ENCODE measurements at regions not wholly inside any gene's neighbourhood (a gene's known extent, or its start where the extent isn't known, plus 50 kb on each side); places are given as distances from the start of the nearest gene placed in this dataset.

- no peak overlapping the region for H3K4me3 Mint-ChIP-seq
- H3K36me3 Mint-ChIP-seq (ENCODE audit: low read depth), result no peaks in the 10 kb centered on the region
- ChIA-PET POLR2A (no interaction called here), CTCF (no interaction called here)
- no peaks in the 10 kb centered on the region for H3K9me3 Mint-ChIP-seq
- peaks cover 4% of the 10 kb centered on the region for H3K27me3 Mint-ChIP-seq
- H3K27ac Mint-ChIP-seq, result no peak overlapping the region
- peaks cover 26% of the 10 kb centered on the region for H3K4me1 Mint-ChIP-seq
- no peak for DNase-seq
These were observed 215.3 kb downstream of the FOXA2 start for GRCh38 chr20:22369100-22369499.

GRCh38 chr20:22368235-22368634 is 216.1 kb downstream of the FOXA2 start:
- ChIA-PET POLR2A (no interaction called here), CTCF (no interaction called here)
- Mint-ChIP-seq H3K9me3 (no peaks in the 10 kb centered on the region), H3K27me3 (peaks cover 4% of the 10 kb centered on the region), H3K36me3 (ENCODE audit: low read depth) (no peaks in the 10 kb centered on the region), H3K27ac (no peak overlapping the region), H3K4me1 (peaks cover 26% of the 10 kb centered on the region), H3K4me3 (no peak overlapping the region)
- DNase-seq, result no peak

- peaks cover 18% of the 10 kb centered on the region for H3K4me1 Mint-ChIP-seq
- no peak overlapping the region for H3K27ac Mint-ChIP-seq
- peaks cover 4% of the 10 kb centered on the region for H3K27me3 Mint-ChIP-seq
- ChIA-PET CTCF (no interaction called here), POLR2A (no interaction called here)
- H3K4me3 Mint-ChIP-seq, result no peak overlapping the region
- H3K36me3 Mint-ChIP-seq (ENCODE audit: low read depth), result no peaks in the 10 kb centered on the region
- DNase-seq, result no peak
- no peaks in the 10 kb centered on the region for H3K9me3 Mint-ChIP-seq
These were observed 217.7 kb downstream of the FOXA2 start for GRCh38 chr20:22366631-22367030.

- Mint-ChIP-seq H3K4me3 (no peak overlapping the region), H3K9me3 (no peaks in the 10 kb centered on the region), H3K36me3 (ENCODE audit: low read depth) (no peaks in the 10 kb centered on the region), H3K4me1 (no peaks in the 10 kb centered on the region), H3K27me3 (peaks cover 13% of the 10 kb centered on the region), H3K27ac (no peak overlapping the region)
- DNase-seq, result no peak
- ChIA-PET CTCF (no interaction called here), POLR2A (no interaction called here)
These were observed 229.7 kb downstream of the FOXA2 start for GRCh38 chr20:22354647-22355046.

GRCh38 chr20:22353586-22353985 is 230.8 kb downstream of the FOXA2 start:
- Mint-ChIP-seq H3K4me1 (no peaks in the 10 kb centered on the region), H3K9me3 (no peaks in the 10 kb centered on the region), H3K4me3 (no peak overlapping the region), H3K27me3 (peaks cover 13% of the 10 kb centered on the region), H3K36me3 (ENCODE audit: low read depth) (no peaks in the 10 kb centered on the region), H3K27ac (no peak overlapping the region)
- CTCF ChIA-PET, result no interaction called here
- no peak for DNase-seq
- POLR2A ChIA-PET, result no interaction called here

GRCh38 chr20:22352019-22352418 is 232.4 kb downstream of the FOXA2 start:
- H3K27ac Mint-ChIP-seq, result no peak overlapping the region
- H3K4me1 Mint-ChIP-seq, result no peaks in the 10 kb centered on the region
- CTCF ChIA-PET, result no interaction called here
- no peaks in the 10 kb centered on the region for H3K36me3 Mint-ChIP-seq (ENCODE audit: low read depth)
- POLR2A ChIA-PET, result no interaction called here
- no peak overlapping the region for H3K4me3 Mint-ChIP-seq
- peaks cover 7% of the 10 kb centered on the region for H3K27me3 Mint-ChIP-seq
- DNase-seq, result no peak
- no peaks in the 10 kb centered on the region for H3K9me3 Mint-ChIP-seq

- no peaks in the 10 kb centered on the region for H3K9me3 Mint-ChIP-seq
These were observed 233.7 kb downstream of the FOXA2 start for GRCh38 chr20:22350624-22351023.

GRCh38 chr20:22348010-22348409 is 236.4 kb downstream of the FOXA2 start:
- H3K9me3 Mint-ChIP-seq, result no peaks in the 10 kb centered on the region
- no peaks in the 10 kb centered on the region for H3K36me3 Mint-ChIP-seq (ENCODE audit: low read depth)
- peaks cover 7% of the 10 kb centered on the region for H3K4me1 Mint-ChIP-seq
- CTCF ChIA-PET, result no interaction called here
- POLR2A ChIA-PET, result no interaction called here
- H3K4me3 Mint-ChIP-seq, result no peak overlapping the region
- DNase-seq, result no peak
- no peaks in the 10 kb centered on the region for H3K27me3 Mint-ChIP-seq
- no peak overlapping the region for H3K27ac Mint-ChIP-seq

More at GRCh38 chr20:22350624-22351023, 233.7 kb downstream of the FOXA2 start:
- Mint-ChIP-seq H3K27ac (no peak overlapping the region), H3K36me3 (ENCODE audit: low read depth) (no peaks in the 10 kb centered on the region), H3K4me1 (peaks cover 7% of the 10 kb centered on the region), H3K27me3 (no peaks in the 10 kb centered on the region), H3K4me3 (no peak overlapping the region)
- ChIA-PET CTCF (interaction anchor here (0.6 kb wide), 1 partner anchor 751 kb away, joined by 4 read pairs; no protein-coding TSS in a partner anchor), POLR2A (no interaction called here)
- no peak for DNase-seq

- POLR2A ChIA-PET, result no interaction called here
- no peak overlapping the region for H3K4me3 Mint-ChIP-seq
These were observed 237.7 kb downstream of the FOXA2 start for GRCh38 chr20:22346716-22347115.

GRCh38 chr20:22343612-22344011 is 240.8 kb downstream of the FOXA2 start:
- ChIA-PET POLR2A (no interaction called here), CTCF (no interaction called here)
- H3K36me3 Mint-ChIP-seq (ENCODE audit: low read depth), result no peaks in the 10 kb centered on the region
- H3K27me3 Mint-ChIP-seq, result peaks cover 2% of the 10 kb centered on the region
- no peak for DNase-seq
- no peak overlapping the region for H3K4me3 Mint-ChIP-seq
- H3K4me1 Mint-ChIP-seq, result peaks cover 9% of the 10 kb centered on the region
- no peak overlapping the region for H3K27ac Mint-ChIP-seq
- no peaks in the 10 kb centered on the region for H3K9me3 Mint-ChIP-seq

More at GRCh38 chr20:22346716-22347115, 237.7 kb downstream of the FOXA2 start:
- no peaks in the 10 kb centered on the region for H3K9me3 Mint-ChIP-seq
- H3K36me3 Mint-ChIP-seq (ENCODE audit: low read depth), result no peaks in the 10 kb centered on the region
- CTCF ChIA-PET, result no interaction called here
- DNase-seq, result no peak
- H3K27me3 Mint-ChIP-seq, result no peaks in the 10 kb centered on the region
- peaks cover 7% of the 10 kb centered on the region for H3K4me1 Mint-ChIP-seq
- no peak overlapping the region for H3K27ac Mint-ChIP-seq

GRCh38 chr20:22342410-22342809 is 242.0 kb downstream of the FOXA2 start:
- Mint-ChIP-seq H3K4me3 (no peak overlapping the region), H3K36me3 (ENCODE audit: low read depth) (no peaks in the 10 kb centered on the region), H3K27ac (no peak overlapping the region), H3K4me1 (peaks cover 9% of the 10 kb centered on the region), H3K27me3 (peaks cover 2% of the 10 kb centered on the region), H3K9me3 (no peaks in the 10 kb centered on the region)
- ChIA-PET POLR2A (no interaction called here), CTCF (interaction anchor here (0.6 kb wide), 1 partner anchor 24 kb away, joined by 3 read pairs; no protein-coding TSS in a partner anchor)
- no peak for DNase-seq

GRCh38 chr20:22341508-22341907 is 242.9 kb downstream of the FOXA2 start:
- Mint-ChIP-seq H3K36me3 (ENCODE audit: low read depth) (no peaks in the 10 kb centered on the region), H3K27ac (no peak overlapping the region), H3K4me3 (no peak overlapping the region), H3K9me3 (no peaks in the 10 kb centered on the region), H3K27me3 (peaks cover 2% of the 10 kb centered on the region), H3K4me1 (peaks cover 5% of the 10 kb centered on the region)
- DNase-seq, result no peak
- POLR2A ChIA-PET, result no interaction called here
- CTCF ChIA-PET, result interaction anchor here (0.6 kb wide), 1 partner anchor 23 kb away, joined by 3 read pairs; no protein-coding TSS in a partner anchor

- H3K4me3 Mint-ChIP-seq, result no peak overlapping the region
These were observed 244.4 kb downstream of the FOXA2 start for GRCh38 chr20:22339946-22340345.

GRCh38 chr20:22339091-22339881 is 245.1 kb downstream of the FOXA2 start:
- Mint-ChIP-seq H3K9me3 (no peaks in the 10 kb centered on the region), H3K27ac (no peak overlapping the region), H3K4me1 (peaks cover 2% of the 10 kb centered on the region), H3K27me3 (peaks cover 4% of the 10 kb centered on the region), H3K4me3 (no peak overlapping the region), H3K36me3 (ENCODE audit: low read depth) (no peaks in the 10 kb centered on the region)
- ChIA-PET CTCF (interaction anchor here (1.2 kb wide), 1 partner anchor 162 kb away, joined by 3 read pairs; no protein-coding TSS in a partner anchor), POLR2A (no interaction called here)
- DNase-seq, result peak; percentile 64

More at GRCh38 chr20:22339946-22340345, 244.4 kb downstream of the FOXA2 start:
- no peaks in the 10 kb centered on the region for H3K9me3 Mint-ChIP-seq
- peaks cover 4% of the 10 kb centered on the region for H3K27me3 Mint-ChIP-seq
- ChIA-PET CTCF (no interaction called here), POLR2A (no interaction called here)
- H3K4me1 Mint-ChIP-seq, result peaks cover 2% of the 10 kb centered on the region
- H3K27ac Mint-ChIP-seq, result no peak overlapping the region
- no peak for DNase-seq
- no peaks in the 10 kb centered on the region for H3K36me3 Mint-ChIP-seq (ENCODE audit: low read depth)

Measured in activated CD4-positive, alpha-beta T cell treated with anti-CD3 and anti-CD28 coated beads, Interleukin-2, amount 10 ng/mL, durations not matched to agents 7 days and 5 days (primary cell).